Stimulated activated CD8-positive, alpha-beta memory T cell treated with anti-CD3 and anti-CD28 coated beads, Interleukin-4, amount 100 ng/mL, for 48 hours (primary cell): ENCODE measurements at regions not wholly inside any gene's neighbourhood (a gene's known extent, or its start where the extent isn't known, plus 50 kb on each side); places are given as distances from the start of the nearest gene placed in this dataset.

Experiments used
- DNase-seq: peaks from one replicate; pipeline ENCODE4 v3.0.0-alpha.2; 2020

- DNase-seq = no peak
Measured at GRCh38 chr21:23488245-23488644, 2119.0 kb downstream of the MRPL39 start.

- DNase-seq = no peak
Measured at GRCh38 chr21:23480591-23481270, 2126.6 kb downstream of the MRPL39 start.

GRCh38 chr21:23478381-23478780, 2128.9 kb downstream of the MRPL39 start:
- no peak for DNase-seq

GRCh38 chr21:23475281-23476219, 2131.7 kb downstream of the MRPL39 start:
- no peak for DNase-seq

GRCh38 chr21:23471877-23472276, 2135.4 kb downstream of the MRPL39 start:
- DNase-seq = no peak

GRCh38 chr21:23463365-23463764, 2143.9 kb downstream of the MRPL39 start:
- no peak for DNase-seq

GRCh38 chr21:23455676-23456075, 2151.6 kb downstream of the MRPL39 start:
- no peak for DNase-seq

GRCh38 chr21:23452384-23453083, 2154.7 kb downstream of the MRPL39 start:
- no peak for DNase-seq

- DNase-seq = no peak
Measured at GRCh38 chr21:23445307-23445706, 2162.0 kb downstream of the MRPL39 start.

GRCh38 chr21:23438081-23438480, 2169.2 kb downstream of the MRPL39 start:
- no peak for DNase-seq

GRCh38 chr21:23402929-23403520, 2204.3 kb downstream of the MRPL39 start:
- DNase-seq = no peak

- no peak for DNase-seq
Measured at GRCh38 chr21:23401278-23401677, 2206.0 kb downstream of the MRPL39 start.

- DNase-seq = no peak
Measured at GRCh38 chr21:23398726-23399125, 2208.6 kb downstream of the MRPL39 start.

GRCh38 chr21:23394458-23394857, 2212.8 kb downstream of the MRPL39 start:
- no peak for DNase-seq

GRCh38 chr21:23384679-23385078, 2222.6 kb downstream of the MRPL39 start:
- no peak for DNase-seq

- no peak for DNase-seq
Measured at GRCh38 chr21:23374155-23374554, 2233.1 kb downstream of the MRPL39 start.

GRCh38 chr21:23356905-23357304, 2250.4 kb downstream of the MRPL39 start:
- DNase-seq = no peak

GRCh38 chr21:23316190-23316589, 2291.1 kb downstream of the MRPL39 start:
- DNase-seq = no peak

- DNase-seq = no peak
Measured at GRCh38 chr21:23308741-23309140, 2298.5 kb downstream of the MRPL39 start.

- DNase-seq = no peak
Measured at GRCh38 chr21:23307065-23307464, 2300.2 kb downstream of the MRPL39 start.

GRCh38 chr21:23292292-23292691, 2294.1 kb downstream of the NCAM2 start:
- DNase-seq = no peak

GRCh38 chr21:23281917-23282316, 2283.7 kb downstream of the NCAM2 start:
- no peak for DNase-seq

- no peak for DNase-seq
Measured at GRCh38 chr21:23249760-23250159, 2251.6 kb downstream of the NCAM2 start.
